Upper lobe of left lung (tissue), 4 donors: ENCODE measurements at regions not wholly inside any gene's neighbourhood (a gene's known extent, or its start where the extent isn't known, plus 50 kb on each side); places are given as distances from the start of the nearest gene placed in this dataset.

Source experiments
- CTCF ChIP-seq, 6 experiments: fragments of 450-650 bp in 4 of 6; fragments of 200-600 bp in 2 of 6; sonication (generic) in 2 of 6; IDR thresholded peaks; one replicate each; pipeline ENCODE4 v1.5.1; 2016 to 2019; ENCODE audit warnings: antibody characterized with exemption in 6 of 6
- POLR2A ChIP-seq, 4 donors: fragments of 450-650 bp; IDR thresholded peaks; one replicate each; pipeline ENCODE4 v1.5.1; 2016 to 2017; ENCODE audit warnings: antibody characterized with exemption in 4 of 4, mild to moderate bottlenecking in 2 of 4

- TF ChIP-seq POLR2A (IDR thresholded peaks at IDR 0.05) = no peak
- TF ChIP-seq CTCF (IDR thresholded peaks at IDR 0.05) = no peak
Observed at GRCh38 chr3:20701641-20702040, 515.6 kb upstream of the SGO1 start.
